A673 (cell line): ENCODE measurements at regions not wholly inside any gene's neighbourhood (a gene's known extent, or its start where the extent isn't known, plus 50 kb on each side); places are given as distances from the start of the nearest gene placed in this dataset.
"Not testable (repeated sequence)": the region's sequence is repeated elsewhere in the genome, so short reads cannot be mapped to it uniquely, and the experiment has no call there.

Source experiments
- BruUV-seq: library from RNA; stranded (reverse); fragments of 400-500 nt; replicated peaks from 2 replicates; lab custom pipeline; 2021; lab: Mats Ljungman, UMichigan
- CTCF ChIA-PET: fragments of 300-600 bp; sonication (Branson Sonifier 250); formaldehyde crosslinking; loops from one replicate; lab custom pipeline; 2022; ENCODE audit warnings: antibody characterized with exemption; lab: Charles Lee
- POLR2A ChIA-PET: fragments of 300-600 bp; sonication (Branson Sonifier 250); formaldehyde crosslinking; loops from one replicate; lab custom pipeline; 2022; ENCODE audit warnings: antibody characterized with exemption; ENCODE audit not compliant: low non-redundant PET; lab: Charles Lee
- DNase-seq: peaks from one replicate; pipeline ENCODE4 v3.0.0-alpha.2; 2015; ENCODE audit warnings: low spot score
- H3K27ac ChIP-seq: fragments of 200-600 bp; sonication (generic); 2 replicates; pipeline ENCODE4 v1.5.1; 2016; ENCODE audit warnings: mixed run types, low read depth, mild to moderate bottlenecking, mixed read lengths, antibody characterized with exemption, low read length; ENCODE audit not compliant: poor library complexity, severe bottlenecking
- H3K27me3 ChIP-seq: fragments of 200-600 bp; sonication (generic); replicated peaks from 2 replicates; pipeline ENCODE4 v1.6.1; 2017; ENCODE audit warnings: mixed run types, low read depth, mild to moderate bottlenecking, mixed read lengths, antibody characterized with exemption, low read length; ENCODE audit not compliant: insufficient read depth, poor library complexity
- H3K36me3 ChIP-seq: fragments of 200-600 bp; sonication (generic); 2 replicates; pipeline ENCODE4 v1.6.1; 2016; ENCODE audit warnings: mixed run types, mild to moderate bottlenecking, mixed read lengths, antibody characterized with exemption, low read length; ENCODE audit not compliant: insufficient read depth, poor library complexity, severe bottlenecking
- H3K4me1 ChIP-seq: fragments of 200-600 bp; sonication (generic); 2 replicates; pipeline ENCODE4 v1.6.1; 2017; ENCODE audit warnings: mixed run types, mild to moderate bottlenecking, mixed read lengths, antibody characterized with exemption, low read length; ENCODE audit not compliant: insufficient read depth, poor library complexity, severe bottlenecking
- H3K4me3 ChIP-seq: fragments of 200-600 bp; sonication (generic); 2 replicates; pipeline ENCODE4 v1.5.1; 2016; ENCODE audit warnings: low read depth, mixed run types, mild to moderate bottlenecking, mixed read lengths, low read length; ENCODE audit not compliant: poor library complexity, severe bottlenecking
- H3K9me3 ChIP-seq: fragments of 200-600 bp; sonication (generic); 2 replicates; pipeline ENCODE4 v1.6.1; 2016; ENCODE audit warnings: mixed run types, low read depth, mild to moderate bottlenecking, mixed read lengths, antibody characterized with exemption, low read length; ENCODE audit not compliant: poor library complexity, severe bottlenecking
- CTCF ChIP-seq: fragments of 300-800, 200-600 bp; sonication (generic); conservative IDR thresholded peaks from 2 replicates; pipeline ENCODE4 v1.5.1; 2017; ENCODE audit warnings: low read depth, mild to moderate bottlenecking, antibody characterized with exemption, low read length, moderate library complexity, mixed read lengths
- EZH2 ChIP-seq: fragments of 200-600 bp; sonication (generic); IDR thresholded peaks from 2 replicates; pipeline ENCODE4 v1.6.1; 2017; ENCODE audit warnings: borderline replicate concordance, low read depth, mild to moderate bottlenecking, mixed read lengths, antibody characterized with exemption, low read length; ENCODE audit not compliant: poor library complexity, severe bottlenecking
- intact Hi-C: fragments of 100-400 bp; cut with micrococcal nuclease; formaldehyde crosslinking; loops from one replicate; pipeline ENCODE4 v1.10.0; 2022; ENCODE audit not compliant: unreplicated experiment

DNA sequence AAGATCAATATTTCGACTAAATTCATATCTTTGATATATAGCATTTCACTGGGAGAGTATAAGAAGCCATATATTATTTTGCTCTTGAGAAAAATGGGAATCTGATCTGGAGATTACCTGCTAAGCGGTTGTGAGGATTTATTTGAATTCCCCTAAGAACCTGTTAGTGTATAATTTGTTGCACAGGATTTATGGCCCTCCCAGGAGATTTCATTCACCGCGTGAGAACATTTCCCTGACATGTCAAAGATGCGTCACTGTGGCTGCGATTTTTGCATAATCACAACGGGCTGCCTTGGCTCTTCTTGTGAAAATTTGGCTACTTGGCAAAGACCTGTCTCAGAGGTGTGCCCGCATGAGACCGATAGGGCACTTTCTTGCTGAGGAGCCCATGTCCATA, 184.7 kb upstream of the PFKP start:
- intact Hi-C loops = no loop called here
- POLR2A ChIA-PET = no interaction called here
- CTCF ChIA-PET = no interaction called here
- BruUV-seq = no TSS peak
- DNase-seq = peak; percentile 89
- Histone ChIP-seq H3K4me1 (peaks cover 20% of the 10 kb centered on the region), H3K9me3 (no peaks in the 10 kb centered on the region), H3K36me3 (no peaks in the 10 kb centered on the region), H3K27me3 (no peaks in the 10 kb centered on the region), H3K27ac (peak overlapping the region; percentile 6), H3K4me3 (peak overlapping the region; percentile 11)
- TF ChIP-seq EZH2 (no peak), CTCF (no peak)

- Histone ChIP-seq H3K4me3 (peak overlapping the region; percentile 11), H3K36me3 (no peaks in the 10 kb centered on the region), H3K27ac (peak overlapping the region; percentile 6), H3K27me3 (no peaks in the 10 kb centered on the region), H3K9me3 (no peaks in the 10 kb centered on the region), H3K4me1 (peaks cover 20% of the 10 kb centered on the region)
- CTCF ChIA-PET = no interaction called here
- no TSS peak for BruUV-seq
- intact Hi-C loops = no loop called here
- no peak for TF ChIP-seq CTCF
- no peak for TF ChIP-seq EZH2
- peak; percentile 35 for DNase-seq
- POLR2A ChIA-PET = no interaction called here
These were observed 185.4 kb upstream of the PFKP start for GRCh38 chr10:2881720-2882620.

GRCh38 chr10:2880050-2880449, 187.3 kb upstream of the PFKP start:
- H3K27ac ChIP-seq, BruUV-seq, H3K27me3 ChIP-seq, DNase-seq, CTCF ChIA-PET, H3K9me3 ChIP-seq, H3K4me3 ChIP-seq, intact Hi-C loops, POLR2A ChIA-PET, H3K36me3 ChIP-seq: not testable (repeated sequence)
- H3K4me1 ChIP-seq = peaks cover 20% of the 10 kb centered on the region
